Left lung (tissue), 4 donors: ENCODE measurements at regions not wholly inside any gene's neighbourhood (a gene's known extent, or its start where the extent isn't known, plus 50 kb on each side); places are given as distances from the start of the nearest gene placed in this dataset.

Experiments used
- ATAC-seq: fragments of 200-7000 bp; cut with Tn5 transposase; one replicate; pipeline ENCODE4 v1.9.1; 2020; ENCODE audit warnings: moderate library complexity
- DNase-seq, 4 donors: peaks; one replicate each; pipeline ENCODE4 v3.0.0-alpha.2; 2013 to 2020
- H3K27ac ChIP-seq, 2 donors: fragments of 200-600 bp; sonication (generic) in 1 of 2; one replicate each; pipeline versions ENCODE4 v1.5.0 to v1.8.0; 2020 to 2021
- H3K27me3 ChIP-seq, 2 donors: fragments of 200-600 bp; sonication (generic) in 1 of 2; one replicate each; pipeline versions ENCODE4 v1.5.0 to v1.8.0; 2020 to 2021
- H3K36me3 ChIP-seq, 2 donors: fragments of 200-600 bp; sonication (generic) in 1 of 2; one replicate each; pipeline versions ENCODE4 v1.5.0 to v1.8.0; 2020 to 2021
- H3K4me1 ChIP-seq, 2 donors: fragments of 200-600 bp; one replicate each; pipeline ENCODE4 v1.8.0; 2021
- H3K4me3 ChIP-seq, 2 donors: fragments of 200-600 bp; sonication (generic) in 1 of 2; one replicate each; pipeline versions ENCODE4 v1.5.0 to v1.8.0; 2020 to 2021; ENCODE audit warnings: mild to moderate bottlenecking in 1 of 2
- H3K9me3 ChIP-seq, 2 donors: fragments of 200-600 bp; sonication (generic) in 1 of 2; one replicate each; pipeline versions ENCODE4 v1.5.0 to v1.8.0; 2020 to 2021
- CTCF ChIP-seq, 2 donors: fragments of 200-600 bp; sonication (generic) in 1 of 2; IDR thresholded peaks; one replicate each; pipeline versions ENCODE4 v1.5.0 to v1.8.0; 2021; ENCODE audit warnings: antibody characterized with exemption in 2 of 2
- intact Hi-C, 2 donors: fragments of 100-400 bp; cut with DNase I; formaldehyde crosslinking; loops; one replicate each; pipeline versions ENCODE4 v1.11.2 to v1.14.2; 2022
- donor health status: DM: no; HTN: yes; CAD: no.
- donor health status: DM: no; HTN: no; CAD: no.

- Histone ChIP-seq H3K27ac (no peak overlapping the region), H3K36me3 (no peaks in the 10 kb centered on the region), H3K4me3 (no peak overlapping the region), H3K4me1 (no peaks in the 10 kb centered on the region), H3K27me3 (no peaks in the 10 kb centered on the region), H3K9me3 (no peaks in the 10 kb centered on the region)
- ATAC-seq, result no peak
- intact Hi-C loops, result no loop called here
- peak in 1 of 4 donors; percentile 16 for DNase-seq
- TF ChIP-seq CTCF (IDR thresholded peaks at IDR 0.05), result no peak
Observed at GRCh38 chr15:93823971-93824913, 407.1 kb upstream of the MCTP2 start.

- no peaks in the 10 kb centered on the region for H3K4me1 ChIP-seq
- TF ChIP-seq CTCF (IDR thresholded peaks at IDR 0.05), result no peak
- no peaks in the 10 kb centered on the region for H3K27me3 ChIP-seq
- H3K9me3 ChIP-seq, result peaks cover 0 to 12% of the 10 kb centered on the region in 2 donors
- no peak overlapping the region for H3K27ac ChIP-seq
- no peaks in the 10 kb centered on the region for H3K36me3 ChIP-seq
- ATAC-seq (no peak), DNase-seq (no peak)
- intact Hi-C loops, result no loop called here
- H3K4me3 ChIP-seq, result no peak overlapping the region
Observed at GRCh38 chr15:93820566-93820965, 410.8 kb upstream of the MCTP2 start.

- intact Hi-C loops, result no loop called here
- Histone ChIP-seq H3K36me3 (no peaks in the 10 kb centered on the region), H3K4me1 (no peaks in the 10 kb centered on the region), H3K27ac (no peak overlapping the region), H3K9me3 (peaks cover 0 to 12% of the 10 kb centered on the region in 2 donors), H3K27me3 (no peaks in the 10 kb centered on the region), H3K4me3 (no peak overlapping the region)
- ATAC-seq (no peak), DNase-seq (peak in 1 of 4 donors; percentile 19)
- no peak for TF ChIP-seq CTCF (IDR thresholded peaks at IDR 0.05)
Observed at GRCh38 chr15:93819826-93820225, 411.5 kb upstream of the MCTP2 start.

DNA sequence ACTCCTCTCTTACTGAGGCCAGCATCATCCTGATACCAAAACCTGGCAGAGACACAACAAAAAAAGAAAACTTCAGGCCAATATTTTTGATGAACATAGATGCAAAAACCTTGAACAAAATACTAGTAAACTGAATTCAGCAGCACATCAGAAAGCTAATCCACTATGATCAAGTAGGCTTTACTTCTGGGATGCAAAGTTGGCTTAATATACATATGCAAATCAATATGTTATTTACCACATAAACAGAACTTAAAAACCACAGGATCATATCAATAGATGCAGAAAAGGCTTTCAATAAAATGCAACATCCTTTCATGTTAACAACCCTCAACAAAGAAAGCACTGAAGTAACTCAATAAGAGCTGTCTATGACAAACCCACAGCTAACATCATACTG, 414.5 kb upstream of the MCTP2 start:
- H3K27me3 ChIP-seq, result peaks cover 0 to 9% of the 10 kb centered on the region in 2 donors
- no peaks in the 10 kb centered on the region for H3K4me1 ChIP-seq
- TF ChIP-seq CTCF (IDR thresholded peaks at IDR 0.05), result no peak
- DNase-seq (no peak), ATAC-seq (no peak)
- H3K4me3 ChIP-seq, result no peak overlapping the region
- intact Hi-C loops, result no loop called here
- H3K36me3 ChIP-seq, result no peaks in the 10 kb centered on the region
- H3K9me3 ChIP-seq, result peaks cover 0 to 12% of the 10 kb centered on the region in 2 donors
- H3K27ac ChIP-seq, result no peak overlapping the region

GRCh38 chr15:93811305-93811704, 420.1 kb upstream of the MCTP2 start:
- no peak for DNase-seq
- no peaks in the 10 kb centered on the region for H3K4me1 ChIP-seq
- no peaks in the 10 kb centered on the region for H3K9me3 ChIP-seq
- TF ChIP-seq CTCF (IDR thresholded peaks at IDR 0.05), result no peak
- H3K4me3 ChIP-seq, result no peak overlapping the region
- no peak for ATAC-seq
- H3K27me3 ChIP-seq, result peaks cover 0 to 9% of the 10 kb centered on the region in 2 donors
- no peaks in the 10 kb centered on the region for H3K36me3 ChIP-seq
- no peak overlapping the region for H3K27ac ChIP-seq
- intact Hi-C loops, result no loop called here
